RWPE2 (cell line): ENCODE measurements at regions not wholly inside any gene's neighbourhood (a gene's known extent, or its start where the extent isn't known, plus 50 kb on each side); places are given as distances from the start of the nearest gene placed in this dataset.
A peak's percentile ranks its signal among the peaks of the same experiment; 100 is the strongest.

Experiments
- ATAC-seq: fragments of 200-7000 bp; cut with Tn5 transposase; 3 replicates; pipeline ENCODE4 v1.9.1; 2021; ENCODE audit warnings: low read depth
- DNase-seq: peaks from one replicate; pipeline ENCODE4 v3.0.0-alpha.2; 2020; ENCODE audit warnings: low spot score
- H3K27ac ChIP-seq: fragments of 450-650 bp; 2 replicates; pipeline ENCODE4 v1.5.1; 2017; ENCODE audit warnings: mild to moderate bottlenecking; ENCODE audit not compliant: poor library complexity, severe bottlenecking
- H3K27me3 ChIP-seq: fragments of 250-450 bp; sonication (Bioruptor Pico); 2 replicates; pipeline ENCODE4 v1.5.1; 2021; ENCODE audit warnings: mild to moderate bottlenecking, moderate library complexity; ENCODE audit not compliant: insufficient read depth, poor library complexity, severe bottlenecking
- H3K36me3 ChIP-seq: fragments of 250-450 bp; sonication (Bioruptor Pico); 2 replicates; pipeline ENCODE4 v1.5.1; 2020; ENCODE audit warnings: low read depth, mild to moderate bottlenecking, moderate library complexity
- H3K4me1 ChIP-seq: fragments of 250-450 bp; sonication (Bioruptor Pico); 2 replicates; pipeline ENCODE4 v1.5.1; 2021; ENCODE audit warnings: mild to moderate bottlenecking, moderate library complexity; ENCODE audit not compliant: insufficient read depth, poor library complexity, severe bottlenecking
- H3K4me3 ChIP-seq: fragments of 250-450 bp; sonication (Bioruptor Pico); 2 replicates; pipeline ENCODE4 v1.5.1; 2021; ENCODE audit warnings: mild to moderate bottlenecking, moderate library complexity; ENCODE audit not compliant: severe bottlenecking
- H3K9me3 ChIP-seq: fragments of 250-450 bp; sonication (Bioruptor Pico); 2 replicates; pipeline ENCODE4 v1.5.1; 2021; ENCODE audit warnings: mild to moderate bottlenecking, moderate library complexity; ENCODE audit not compliant: severe bottlenecking
- TF ChIP-seq, protein P1 (sequence below): fragments of 450-650 bp; IDR thresholded peaks from one replicate; pipeline ENCODE4 v1.5.1; 2017; ENCODE audit warnings: mild to moderate bottlenecking, moderate library complexity; ENCODE audit not compliant: poor library complexity, severe bottlenecking

DNA sequence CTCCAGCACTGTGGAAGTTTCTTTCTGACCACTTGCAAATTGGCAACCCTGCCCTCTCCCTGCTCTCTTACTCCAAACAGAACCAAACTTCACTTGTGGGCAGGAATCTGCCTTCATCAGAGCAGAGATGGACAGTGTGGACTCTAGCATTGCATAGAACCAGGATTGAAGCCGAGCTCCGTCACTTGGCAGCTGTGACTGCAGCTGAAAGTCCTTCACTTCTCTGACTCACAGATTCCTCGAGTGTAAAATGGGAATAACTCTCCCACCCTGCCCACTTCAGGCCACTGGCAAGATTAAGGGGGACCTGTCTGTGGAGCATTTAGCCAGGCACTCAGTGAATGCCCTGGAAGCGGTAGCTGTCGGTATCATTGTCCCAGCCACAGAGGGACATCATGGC is 75.7 kb upstream of the ZBTB40 start:
- TF ChIP-seq, protein P1, sequence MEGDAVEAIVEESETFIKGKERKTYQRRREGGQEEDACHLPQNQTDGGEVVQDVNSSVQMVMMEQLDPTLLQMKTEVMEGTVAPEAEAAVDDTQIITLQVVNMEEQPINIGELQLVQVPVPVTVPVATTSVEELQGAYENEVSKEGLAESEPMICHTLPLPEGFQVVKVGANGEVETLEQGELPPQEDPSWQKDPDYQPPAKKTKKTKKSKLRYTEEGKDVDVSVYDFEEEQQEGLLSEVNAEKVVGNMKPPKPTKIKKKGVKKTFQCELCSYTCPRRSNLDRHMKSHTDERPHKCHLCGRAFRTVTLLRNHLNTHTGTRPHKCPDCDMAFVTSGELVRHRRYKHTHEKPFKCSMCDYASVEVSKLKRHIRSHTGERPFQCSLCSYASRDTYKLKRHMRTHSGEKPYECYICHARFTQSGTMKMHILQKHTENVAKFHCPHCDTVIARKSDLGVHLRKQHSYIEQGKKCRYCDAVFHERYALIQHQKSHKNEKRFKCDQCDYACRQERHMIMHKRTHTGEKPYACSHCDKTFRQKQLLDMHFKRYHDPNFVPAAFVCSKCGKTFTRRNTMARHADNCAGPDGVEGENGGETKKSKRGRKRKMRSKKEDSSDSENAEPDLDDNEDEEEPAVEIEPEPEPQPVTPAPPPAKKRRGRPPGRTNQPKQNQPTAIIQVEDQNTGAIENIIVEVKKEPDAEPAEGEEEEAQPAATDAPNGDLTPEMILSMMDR: no peak
- no peaks in the 10 kb centered on the region for H3K9me3 ChIP-seq
- peaks cover 7% of the 10 kb centered on the region for H3K4me1 ChIP-seq

GRCh38 chr1:22376546-22376945 is 75.1 kb upstream of the ZBTB40 start:
- TF ChIP-seq, protein P1: no peak
- no peaks in the 10 kb centered on the region for H3K9me3 ChIP-seq
- no peak overlapping the region for H3K4me3 ChIP-seq
- H3K27me3 ChIP-seq: no peaks in the 10 kb centered on the region
- peaks cover 7% of the 10 kb centered on the region for H3K4me1 ChIP-seq
- ATAC-seq (no peak), DNase-seq (no peak)
- no peaks in the 10 kb centered on the region for H3K36me3 ChIP-seq
- H3K27ac ChIP-seq: no peak overlapping the region

More for the DNA sequence above, 75.7 kb upstream of the ZBTB40 start:
- Histone ChIP-seq H3K4me3 (no peak overlapping the region), H3K27ac (no peak overlapping the region), H3K27me3 (no peaks in the 10 kb centered on the region), H3K36me3 (no peaks in the 10 kb centered on the region)
- DNase-seq: no peak
- ATAC-seq: no peak

DNA sequence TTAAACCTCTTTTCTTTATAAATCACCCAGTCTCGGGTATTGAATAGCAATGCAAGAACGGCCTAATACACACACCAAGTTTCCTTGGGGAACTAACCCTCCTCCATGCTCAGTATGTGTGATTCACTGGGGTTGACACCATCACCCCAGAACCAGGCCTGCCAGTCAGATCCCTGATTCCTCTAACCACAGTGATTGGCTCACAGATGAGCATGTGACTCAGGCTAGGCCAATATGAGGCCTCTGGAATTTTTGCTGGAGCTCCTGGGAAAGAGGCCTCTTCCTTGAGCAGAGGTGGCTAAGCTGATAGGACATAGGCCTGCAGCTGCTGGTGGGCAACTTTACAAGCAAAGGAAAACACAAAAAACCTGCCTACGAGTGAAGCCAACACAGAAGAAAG is 74.7 kb upstream of the ZBTB40 start:
- no peak overlapping the region for H3K4me3 ChIP-seq
- H3K27ac ChIP-seq: no peak overlapping the region
- H3K36me3 ChIP-seq: no peaks in the 10 kb centered on the region
- DNase-seq (no peak), ATAC-seq (no peak)
- no peaks in the 10 kb centered on the region for H3K27me3 ChIP-seq
- TF ChIP-seq, protein P1: no peak
- no peaks in the 10 kb centered on the region for H3K9me3 ChIP-seq
- peaks cover 7% of the 10 kb centered on the region for H3K4me1 ChIP-seq

DNA sequence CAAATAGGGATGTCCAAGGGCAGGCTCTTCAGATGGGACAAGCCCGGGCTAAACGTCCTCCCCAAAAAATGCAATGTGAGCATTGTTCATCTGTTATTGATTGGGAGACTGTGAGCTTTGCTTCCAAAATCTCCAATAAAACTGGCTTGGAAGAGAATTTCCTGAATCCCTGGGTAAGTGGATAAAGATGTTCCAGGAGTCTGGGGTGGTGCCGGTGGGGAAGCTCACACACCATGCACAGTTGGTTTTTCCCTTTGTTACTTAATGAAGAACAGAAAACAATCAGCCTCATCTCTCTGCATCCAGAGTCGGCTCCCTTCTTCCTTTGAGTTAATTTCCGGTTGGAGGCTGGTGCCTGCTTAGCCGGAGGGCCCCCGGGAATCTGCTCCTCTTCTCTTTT is 72.1 kb upstream of the ZBTB40 start:
- ATAC-seq: no peak
- DNase-seq: no peak
- Histone ChIP-seq H3K27ac (no peak overlapping the region), H3K4me1 (peaks cover 7% of the 10 kb centered on the region), H3K27me3 (no peaks in the 10 kb centered on the region), H3K4me3 (no peak overlapping the region), H3K36me3 (no peaks in the 10 kb centered on the region), H3K9me3 (no peaks in the 10 kb centered on the region)
- TF ChIP-seq, protein P1: no peak

DNA sequence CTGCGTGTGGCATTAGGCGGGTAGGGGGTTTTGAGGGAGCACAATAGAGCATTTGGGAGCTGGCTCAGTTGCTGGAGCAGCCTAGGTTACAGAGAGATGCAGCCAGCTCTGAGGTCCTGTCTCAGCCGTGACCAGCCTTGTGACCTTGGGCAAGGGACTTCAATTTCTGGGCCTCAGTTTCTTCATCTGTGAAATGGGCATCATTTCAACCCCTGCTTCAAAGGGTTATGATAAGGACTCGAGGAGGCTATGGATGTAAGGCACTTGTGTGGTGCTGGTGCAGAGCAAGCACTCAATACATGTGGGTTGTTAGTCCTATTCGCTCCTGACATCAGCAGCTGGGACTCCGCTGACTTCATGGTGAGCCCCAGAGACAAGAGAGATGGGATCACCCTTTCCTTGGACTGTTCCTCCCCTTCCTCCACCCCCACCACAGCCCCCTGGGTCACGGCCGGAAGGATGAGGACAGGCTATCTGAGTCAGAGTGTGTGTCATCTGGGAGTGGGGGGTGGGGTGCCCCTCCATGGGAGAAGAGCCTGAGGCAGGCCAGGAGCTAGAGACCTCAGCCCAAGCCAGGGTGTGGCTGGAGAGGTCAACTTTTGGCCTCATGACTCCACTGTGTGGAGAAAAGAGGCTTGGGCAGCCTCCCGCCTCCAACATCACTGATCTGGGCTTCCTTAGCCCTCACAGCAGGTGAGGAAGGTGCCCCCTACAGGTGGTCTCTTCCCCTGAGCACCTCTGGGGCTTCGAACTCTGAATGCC is 71.4 kb upstream of the ZBTB40 start:
- Histone ChIP-seq H3K36me3 (no peaks in the 10 kb centered on the region), H3K27ac (no peak overlapping the region), H3K4me3 (no peak overlapping the region), H3K4me1 (peaks cover 7% of the 10 kb centered on the region), H3K9me3 (no peaks in the 10 kb centered on the region), H3K27me3 (no peaks in the 10 kb centered on the region)
- ATAC-seq (peak; percentile 65), DNase-seq (no peak)
- TF ChIP-seq, protein P1: no peak
